NCI-H1436 treated with DMSO at 0.1 percent for 48 hours (cell line): ENCODE measurements at regions not wholly inside any gene's neighbourhood (a gene's known extent, or its start where the extent isn't known, plus 50 kb on each side); places are given as distances from the start of the nearest gene placed in this dataset.
"Not testable (repeated sequence)": the region's sequence is repeated elsewhere in the genome, so short reads cannot be mapped to it uniquely, and the experiment has no call there.

Experiments
- DNase-seq: peaks from one replicate; lab custom pipeline; 2025; lab: John Stamatoyannopoulos, UW

DNA sequence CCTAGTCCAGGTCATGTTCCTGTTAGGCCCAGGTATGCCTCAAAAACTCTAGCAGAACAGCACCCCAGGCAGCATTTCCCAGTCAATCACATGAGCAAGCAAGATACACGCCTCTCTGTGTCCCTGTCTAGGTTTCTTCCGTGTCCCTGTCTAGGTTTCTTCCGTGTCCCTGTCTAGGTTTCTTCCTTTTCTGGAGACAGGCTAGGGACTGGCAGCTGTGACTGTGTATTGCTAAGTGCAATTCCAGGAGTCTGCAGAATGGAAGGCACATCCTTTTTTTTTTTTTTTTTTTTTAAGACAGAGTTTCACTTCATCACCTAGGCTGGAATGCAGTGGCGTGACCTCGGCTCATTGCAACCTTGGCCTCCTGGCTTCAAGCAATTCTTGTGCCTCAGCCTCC is 77.6 kb downstream of the SETD4 start:
- no peak for DNase-seq

DNA sequence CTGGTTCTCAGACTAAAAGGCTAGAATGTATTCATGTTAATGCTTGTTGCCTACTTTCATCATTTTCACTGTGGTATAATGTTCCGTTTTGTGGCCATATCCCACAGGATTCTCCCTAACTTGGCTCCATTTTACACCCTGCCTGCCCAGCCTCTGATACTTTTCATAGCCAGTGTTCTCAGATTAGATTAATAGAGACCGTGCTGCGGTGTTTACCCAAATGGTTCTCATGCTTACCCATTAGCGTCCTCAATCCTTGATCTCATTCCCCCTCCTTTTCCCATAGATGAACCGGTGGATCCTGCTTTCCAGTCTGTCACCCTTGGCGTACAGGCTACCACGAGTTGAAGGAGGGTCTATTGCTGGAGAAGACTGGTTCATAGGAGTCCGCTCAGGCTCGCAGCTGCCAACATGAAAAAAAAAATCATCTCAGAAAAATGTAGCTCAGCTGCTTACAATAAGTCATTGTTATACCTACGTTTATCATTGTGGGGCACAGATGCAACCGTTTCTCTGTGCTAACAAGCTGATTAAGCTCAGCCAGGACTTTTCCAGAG is 78.7 kb downstream of the SETD4 start:
- DNase-seq, result no peak

DNA sequence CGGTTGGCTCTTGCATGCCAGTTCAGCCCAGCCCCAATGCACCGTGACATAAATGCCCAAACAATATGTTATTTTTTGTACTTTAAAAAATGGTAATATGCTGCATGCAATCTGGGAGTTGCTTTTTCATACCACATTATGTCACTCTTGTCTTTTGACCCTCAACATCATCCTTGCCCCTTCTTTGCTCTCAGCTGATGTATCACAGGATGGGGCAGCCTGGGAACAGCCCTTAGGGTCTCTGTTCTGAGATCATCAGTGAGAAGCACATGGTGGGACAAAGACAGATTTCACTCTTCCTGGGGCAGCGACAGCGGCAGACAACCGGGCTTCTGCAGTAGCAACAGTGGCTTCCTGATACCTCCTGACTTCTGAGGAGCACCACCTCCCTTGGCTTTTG is 79.5 kb downstream of the SETD4 start:
- DNase-seq, result no peak

DNA sequence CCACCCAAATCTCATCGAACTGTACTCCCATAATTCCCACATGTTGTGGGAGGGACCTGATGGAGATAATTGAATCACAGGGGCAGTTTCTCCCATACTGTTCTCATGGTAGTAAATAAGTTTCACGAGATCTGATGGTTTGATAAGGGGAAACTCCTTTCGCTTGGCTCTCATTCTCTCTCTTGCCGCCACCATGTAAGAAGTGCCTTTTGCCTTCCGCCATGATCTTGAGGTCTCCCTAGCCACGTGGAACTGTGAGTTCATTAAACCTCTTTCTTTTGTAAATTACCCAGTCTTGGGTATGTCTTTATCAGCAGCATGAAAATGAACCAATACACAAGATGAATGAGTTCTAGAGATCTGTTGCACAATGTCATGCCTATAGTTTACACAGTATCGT is 82.5 kb downstream of the SETD4 start:
- not testable (repeated sequence) for DNase-seq

DNA sequence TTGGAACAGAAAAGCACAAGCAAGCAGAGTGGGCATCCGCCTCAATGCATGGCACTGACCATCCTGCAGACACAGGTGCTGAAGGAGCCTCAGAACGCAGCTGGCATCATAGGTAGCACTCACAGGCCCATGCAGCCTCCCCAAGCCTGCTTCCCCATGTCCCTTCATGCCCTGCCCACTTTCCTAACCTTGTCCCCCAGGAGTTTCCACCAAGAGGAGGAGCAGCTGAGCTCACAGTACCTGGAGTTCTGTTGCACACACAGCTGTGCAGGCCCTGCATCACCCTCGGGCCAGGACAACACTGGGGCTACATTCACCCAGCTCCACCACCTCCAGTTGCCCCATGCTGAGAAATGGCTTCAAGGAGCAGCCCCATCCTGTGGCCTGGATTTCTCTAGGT is 83.4 kb downstream of the SETD4 start:
- no peak for DNase-seq

DNA sequence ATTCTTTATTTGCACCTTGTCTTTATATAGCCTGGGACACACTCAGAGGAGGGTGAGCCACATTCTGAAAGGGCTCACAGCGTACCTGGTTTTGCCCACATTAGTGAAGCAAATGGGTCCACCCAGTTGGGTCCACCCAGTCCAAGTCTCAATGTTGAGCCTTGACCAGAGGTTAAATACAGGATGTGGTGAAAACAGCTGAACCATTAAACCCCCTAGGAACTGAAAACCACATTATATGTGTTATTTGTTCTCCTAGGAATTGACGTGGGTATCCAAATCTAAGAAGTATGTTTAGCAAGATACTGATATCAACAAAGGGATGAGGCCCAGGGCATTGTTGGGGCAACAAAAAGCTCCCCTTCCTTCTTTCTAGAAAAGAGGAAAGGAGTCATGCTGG is 83.8 kb downstream of the SETD4 start:
- no peak for DNase-seq

DNA sequence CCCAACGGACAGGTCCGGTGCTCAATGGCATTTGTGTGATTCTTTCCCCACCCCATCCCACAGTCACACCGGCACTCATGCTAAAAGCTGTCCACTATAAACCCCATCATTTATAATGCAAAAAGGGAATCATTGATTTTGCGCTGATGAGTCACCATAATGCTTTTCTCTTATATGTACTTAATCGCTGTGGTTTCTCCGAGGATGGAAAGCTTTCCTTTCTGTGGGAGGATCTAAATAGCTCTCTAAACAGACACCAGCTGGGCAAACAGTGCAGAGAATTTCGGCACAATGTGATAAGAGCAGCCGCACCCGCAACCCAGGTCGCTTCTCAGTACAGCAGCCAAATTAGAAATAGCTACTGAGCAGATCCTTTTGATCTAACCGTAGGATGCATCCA is 85.6 kb downstream of the SETD4 start:
- no peak for DNase-seq

DNA sequence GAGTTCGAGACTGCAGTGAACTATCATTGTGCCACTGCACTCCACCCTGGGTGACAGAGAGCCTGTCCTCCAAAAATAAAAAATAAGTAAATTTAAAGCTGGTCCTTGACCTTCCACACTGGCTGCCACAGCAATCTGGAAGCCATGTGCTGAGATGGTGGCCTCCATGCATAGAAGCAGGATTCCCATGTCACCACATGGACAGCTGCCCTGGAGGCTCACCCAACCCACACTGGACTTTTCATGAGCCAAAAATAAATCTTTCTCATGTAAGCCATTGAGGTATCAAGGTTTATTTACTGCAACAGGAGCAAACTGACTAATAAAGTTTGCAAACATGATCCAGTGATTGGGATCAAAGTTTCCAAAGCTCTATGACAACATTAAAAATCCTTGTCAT is 88.5 kb downstream of the SETD4 start:
- no peak for DNase-seq

DNA sequence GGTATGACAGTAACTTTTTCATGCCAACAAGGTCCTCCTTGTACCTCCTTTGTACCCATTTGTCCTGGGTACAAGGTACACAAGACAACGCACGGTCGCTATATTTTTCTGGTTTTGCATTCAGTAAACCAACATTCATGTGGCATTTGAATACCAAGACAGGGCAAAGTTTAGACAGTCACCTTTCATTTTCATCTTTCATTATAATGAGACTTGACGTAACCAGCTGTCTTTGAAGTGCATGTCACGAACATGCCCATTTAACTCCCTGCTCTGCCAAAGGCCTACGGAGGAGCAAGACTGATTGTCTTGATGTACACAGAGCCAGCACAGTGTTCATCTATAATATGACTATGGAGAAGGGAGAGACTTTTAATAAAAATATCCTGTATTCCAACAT is 91.0 kb downstream of the SETD4 start:
- no peak for DNase-seq

DNA sequence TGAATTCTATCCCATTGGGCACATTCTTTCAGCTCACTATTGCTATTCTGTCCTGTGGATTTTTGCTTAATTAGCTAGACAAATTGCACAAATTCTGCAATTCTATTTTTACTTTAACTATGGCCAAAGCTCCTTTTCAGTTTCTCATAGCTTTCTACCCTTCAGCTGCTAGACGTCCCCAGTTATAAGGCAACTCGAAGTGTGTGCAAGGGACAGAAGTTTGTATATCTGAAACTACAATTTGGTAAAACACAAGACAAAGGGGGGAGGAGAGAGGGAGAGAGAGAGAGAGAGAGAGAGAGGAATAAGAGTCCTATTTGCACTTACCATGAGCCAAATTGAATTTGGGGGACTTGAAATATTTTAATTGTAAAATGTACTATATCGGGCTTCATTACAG is 91.8 kb downstream of the SETD4 start:
- no peak for DNase-seq

DNA sequence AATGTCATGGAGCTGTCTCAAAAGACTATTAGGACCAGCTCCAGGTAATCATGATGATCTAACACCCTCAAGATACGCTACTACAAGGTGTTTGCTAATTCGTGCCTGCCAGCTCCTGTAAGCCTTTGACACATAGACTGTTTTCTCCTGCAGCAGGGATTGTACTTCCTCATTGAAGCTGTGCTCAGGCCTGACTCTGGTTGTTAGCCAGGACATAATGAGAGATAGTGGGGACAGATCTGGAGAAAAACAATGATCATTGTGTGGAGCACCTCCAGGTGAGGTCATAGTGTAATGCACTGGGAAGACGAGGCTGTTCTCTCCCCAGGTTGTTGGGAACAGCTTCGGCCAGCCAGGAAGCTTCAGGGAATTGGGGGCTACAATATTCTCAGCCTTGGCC is 94.6 kb downstream of the SETD4 start:
- no peak for DNase-seq

DNA sequence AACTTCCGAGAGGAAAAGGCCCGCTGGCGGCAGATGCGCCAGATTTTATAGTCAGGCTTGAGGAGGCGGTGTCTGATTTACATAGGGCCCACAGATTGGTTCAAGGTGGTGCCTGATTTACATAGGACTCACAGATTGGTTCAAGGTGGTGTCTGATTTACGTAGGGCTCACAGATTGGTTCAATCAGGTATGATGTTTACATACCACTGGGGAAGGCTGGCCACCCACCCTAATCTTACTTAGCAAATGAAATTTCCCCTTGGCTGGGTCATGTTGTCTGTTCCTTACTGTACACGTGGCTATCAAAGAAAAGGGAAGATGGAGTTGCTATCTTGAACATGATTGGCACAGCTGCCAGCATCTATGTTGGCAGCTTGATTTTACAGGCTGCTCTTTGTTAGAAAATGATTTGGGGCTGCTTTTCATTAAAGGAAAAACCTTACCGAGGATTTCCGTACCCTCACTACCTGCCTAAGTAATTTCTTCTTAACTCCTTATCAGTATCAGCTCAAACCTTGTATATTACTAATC is 96.3 kb downstream of the SETD4 start:
- DNase-seq, result no peak

DNA sequence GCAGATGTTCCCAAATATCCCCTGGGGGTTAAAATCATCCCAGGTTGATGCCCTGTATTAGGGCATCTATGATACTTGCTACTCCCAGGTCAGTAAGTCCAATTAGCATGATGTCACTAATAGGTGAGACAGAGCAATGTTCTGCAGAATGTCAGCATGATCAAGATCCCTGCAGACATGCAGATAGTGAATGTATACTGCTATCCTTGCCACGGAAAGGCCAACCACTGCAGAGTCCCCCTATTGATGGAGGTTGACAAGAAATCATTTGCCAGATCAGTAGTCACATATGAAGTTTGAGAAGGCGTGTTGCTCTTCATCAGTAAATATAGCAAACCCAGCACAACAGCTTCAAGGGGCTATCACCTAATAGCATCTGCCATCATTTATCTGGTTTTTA is 97.4 kb downstream of the SETD4 start:
- DNase-seq, result no peak

DNA sequence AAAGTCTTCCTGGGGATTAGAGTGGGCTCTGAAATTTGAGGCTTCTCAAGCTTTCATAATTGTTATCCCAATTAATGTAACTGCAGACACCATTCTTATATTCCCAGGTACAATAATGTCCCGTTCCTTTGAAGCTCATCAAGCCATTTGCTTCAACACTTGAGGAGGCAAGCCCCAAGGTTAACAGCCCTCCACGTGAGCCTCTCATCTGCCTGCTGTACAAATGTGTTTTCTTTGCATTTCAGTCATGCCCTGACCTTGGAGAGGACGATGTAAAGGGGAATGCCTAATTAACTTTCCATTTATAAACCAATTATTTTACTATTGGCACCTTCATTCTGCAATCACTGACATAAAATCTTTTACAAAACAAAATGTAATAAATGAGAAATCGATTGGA is 106.3 kb downstream of the SETD4 start:
- no peak for DNase-seq

DNA sequence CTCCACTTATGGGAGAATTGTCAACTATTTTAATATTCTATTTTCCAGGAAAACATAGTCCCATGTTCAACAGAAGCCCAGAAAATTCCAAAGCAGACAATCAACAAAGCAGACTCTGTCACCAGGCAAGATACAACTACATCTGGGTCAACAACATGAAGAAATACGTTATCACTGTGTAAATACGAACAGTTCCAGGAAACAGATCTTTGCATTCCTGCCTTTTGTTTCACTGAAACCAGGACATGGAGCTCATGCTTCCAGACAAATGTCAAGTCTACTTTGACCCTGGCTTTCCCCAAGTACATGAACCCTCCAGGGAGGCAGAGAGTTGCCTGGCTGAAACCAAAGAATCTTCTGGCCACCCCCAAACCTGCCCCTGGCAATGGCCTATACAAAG is 106.7 kb downstream of the SETD4 start:
- no peak for DNase-seq

DNA sequence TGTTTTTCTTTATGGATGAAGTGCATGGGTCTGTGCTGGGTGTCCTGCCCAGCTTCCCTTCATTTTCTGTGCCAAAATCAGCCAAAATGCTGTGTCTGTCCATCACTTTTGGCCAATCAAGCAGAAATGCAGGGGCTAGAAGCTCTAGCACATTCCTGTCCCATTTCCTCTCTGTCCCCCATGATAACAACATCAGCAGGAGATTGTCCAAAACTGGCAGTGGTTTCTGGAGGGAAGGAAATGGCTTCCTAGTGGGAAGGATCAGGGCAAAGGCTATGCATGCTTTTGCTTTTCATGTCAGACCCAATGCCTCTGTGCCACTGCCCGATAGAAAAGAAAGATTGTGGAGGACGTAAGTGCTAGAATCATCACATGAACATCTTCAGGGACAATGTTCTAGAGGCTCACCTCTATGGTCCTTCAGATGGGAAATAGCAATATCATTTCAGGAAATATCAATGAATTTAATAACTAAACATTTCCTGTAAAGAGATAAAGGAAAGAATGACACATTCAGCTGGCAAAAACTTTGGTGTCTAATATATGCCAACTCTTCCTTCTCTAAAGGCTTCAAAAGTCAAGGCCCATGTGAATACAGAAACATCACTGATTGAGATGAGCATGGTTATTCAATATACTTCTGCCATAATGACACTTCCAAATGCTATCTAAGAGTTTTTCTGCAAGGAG is 107.5 kb downstream of the SETD4 start:
- DNase-seq, result no peak

DNA sequence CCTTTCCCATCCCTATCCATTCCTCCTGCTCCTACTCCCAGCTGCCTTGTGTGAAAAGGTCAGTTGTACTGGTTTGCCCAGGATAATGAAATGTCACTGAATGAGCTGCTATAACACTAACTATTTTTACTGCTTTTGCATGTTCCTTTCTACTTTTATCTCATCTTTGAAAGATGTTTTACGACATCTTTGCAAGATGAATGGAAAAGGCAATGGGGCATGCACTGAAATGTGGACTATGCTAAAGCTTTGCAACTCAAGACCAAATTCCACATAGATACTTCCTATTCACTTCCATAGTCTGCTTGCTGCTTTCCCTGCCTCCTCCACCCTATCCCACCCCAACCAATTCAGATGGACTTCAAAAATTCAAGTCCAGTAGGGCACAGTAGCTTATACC is 111.3 kb downstream of the SETD4 start:
- no peak for DNase-seq

DNA sequence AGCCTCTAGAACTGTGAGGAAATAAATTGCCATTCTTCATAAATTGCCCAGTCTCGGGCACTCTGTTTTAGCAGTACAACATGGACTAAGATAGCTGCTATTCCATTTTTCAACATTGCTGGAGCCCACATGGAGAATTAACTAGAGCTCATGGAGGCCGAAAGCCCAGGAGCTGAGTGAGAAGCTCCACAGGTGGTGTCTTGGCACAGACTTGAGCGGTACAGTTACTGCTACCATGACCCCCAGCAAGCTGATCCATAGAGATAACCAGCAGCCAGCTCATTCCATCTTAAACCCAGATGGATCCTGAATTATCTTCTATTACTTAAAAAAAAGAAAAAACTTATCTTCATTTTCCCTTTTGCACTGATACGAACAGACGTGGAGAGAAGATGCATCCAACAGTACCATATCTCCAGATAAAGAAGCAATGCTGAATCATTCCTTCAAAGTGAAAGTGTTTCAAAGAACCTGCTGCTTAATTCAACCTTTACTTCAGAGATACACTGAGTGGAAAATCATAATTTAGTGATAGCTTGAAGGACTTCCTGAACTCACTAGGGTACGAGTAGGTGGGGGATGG is 115.1 kb downstream of the SETD4 start:
- DNase-seq, result no peak

DNA sequence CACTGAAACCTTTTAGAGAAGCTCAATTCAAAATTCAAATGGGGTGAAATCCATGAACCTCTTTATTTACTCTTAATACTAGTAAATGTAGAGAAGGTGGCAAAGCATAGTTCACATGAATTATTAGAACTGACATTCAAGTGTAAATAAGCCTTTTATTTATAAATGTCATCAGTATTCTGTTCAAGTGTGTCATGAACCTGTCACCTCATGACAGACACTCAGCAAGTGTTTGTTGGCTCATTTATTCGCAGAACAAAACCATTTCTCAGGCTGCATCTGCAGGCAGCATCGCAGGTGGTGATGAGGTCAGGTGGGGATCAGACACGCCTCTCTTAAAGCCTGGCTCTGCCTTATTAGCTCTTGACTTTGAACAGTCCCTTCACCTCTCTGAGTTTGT is 116.6 kb downstream of the SETD4 start:
- DNase-seq, result no peak

DNA sequence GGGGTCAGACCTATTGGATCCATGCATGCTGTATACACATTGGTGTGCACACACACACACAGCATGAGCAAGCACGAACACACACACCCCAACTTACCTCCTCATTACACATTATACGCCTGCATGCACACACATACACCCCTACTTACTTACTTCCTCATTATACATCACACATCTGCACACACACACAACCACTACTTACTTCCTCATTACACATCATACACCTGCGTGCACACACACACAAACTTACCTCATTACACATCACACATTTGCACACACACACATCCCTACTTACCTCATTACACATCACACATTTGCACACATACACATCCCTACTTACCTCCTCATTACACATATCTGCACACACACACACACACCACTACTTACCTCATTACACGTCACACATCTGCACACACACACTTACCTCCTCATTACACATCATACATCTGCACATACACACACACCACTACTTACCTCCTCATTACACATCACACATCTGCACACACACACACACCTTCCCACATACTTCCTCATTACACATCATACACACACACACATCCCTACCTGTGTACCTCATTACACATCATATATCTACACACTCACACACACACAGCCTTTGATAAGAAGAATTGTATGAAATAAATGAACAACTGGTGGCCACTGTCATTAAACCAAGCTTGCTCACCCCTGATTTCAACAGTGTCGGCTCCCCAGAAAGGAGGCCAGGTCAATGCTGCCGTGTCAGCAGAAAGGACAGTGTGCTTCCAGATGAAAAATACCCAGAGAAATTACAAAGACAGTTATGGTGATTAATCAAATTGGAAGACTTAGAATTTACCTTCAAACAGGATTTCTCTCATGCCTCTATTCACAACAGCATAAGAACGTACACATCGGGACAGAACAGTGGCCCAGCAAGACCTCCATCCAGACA is 117.8 kb downstream of the SETD4 start:
- no peak for DNase-seq

DNA sequence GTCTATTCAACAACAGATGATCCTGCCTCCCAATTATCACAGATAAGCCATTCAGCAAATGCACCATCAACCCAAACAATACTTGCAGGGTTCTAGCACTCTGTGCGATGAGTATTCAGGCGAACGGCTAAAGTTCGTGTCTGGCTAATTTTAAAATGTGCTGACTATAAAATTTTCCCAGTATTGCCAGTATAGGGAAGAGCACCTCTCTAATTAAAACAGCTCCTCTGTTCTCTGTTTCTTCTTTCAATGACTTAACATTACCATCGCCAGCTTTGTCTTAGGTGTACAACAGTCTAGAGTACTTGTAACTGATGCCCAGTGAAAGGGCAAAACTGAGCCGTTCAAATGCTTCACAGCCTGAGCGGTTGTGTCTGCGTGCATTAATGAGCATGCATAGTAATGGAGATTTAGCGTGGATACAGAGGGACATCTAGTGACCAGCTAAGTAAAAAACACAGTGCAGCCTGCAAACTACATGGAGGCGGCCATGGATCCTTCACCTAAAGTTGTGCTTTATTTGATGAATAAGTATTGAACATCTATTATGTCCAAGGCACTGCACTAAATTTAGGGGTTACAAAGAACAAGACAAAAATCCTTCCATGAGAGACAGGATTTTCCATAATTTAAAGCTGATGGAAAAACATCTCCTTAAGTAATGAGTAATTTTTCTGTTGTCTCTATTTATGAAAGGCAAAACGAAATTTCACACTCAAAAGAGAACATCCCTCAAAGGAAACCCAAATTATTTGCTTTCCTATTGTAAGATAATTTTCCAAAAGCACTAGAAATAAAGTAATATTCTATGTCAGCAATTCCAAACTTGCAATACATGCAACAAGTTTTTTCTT is 120.0 kb downstream of the SETD4 start:
- no peak for DNase-seq

DNA sequence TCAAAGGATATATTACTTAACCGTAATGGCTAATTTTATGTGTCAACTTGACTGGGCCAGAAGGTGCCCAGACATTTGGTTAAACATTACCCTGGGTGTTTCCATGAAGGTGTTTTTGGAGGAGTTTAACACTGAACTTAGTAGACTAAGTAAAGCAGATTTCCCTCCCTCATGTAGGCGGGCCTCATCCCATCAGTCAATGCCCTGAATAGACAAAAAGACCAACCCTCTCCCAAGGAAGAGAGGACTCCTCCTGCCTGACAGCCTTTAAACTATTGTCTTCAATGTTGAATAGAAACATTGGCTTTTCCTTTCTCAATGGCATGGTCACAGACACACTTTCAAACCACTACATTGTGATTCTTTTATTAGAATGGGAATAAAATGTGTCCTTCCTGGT is 121.9 kb downstream of the SETD4 start:
- DNase-seq, result no peak
